Pons (tissue), 1 donor: ENCODE measurements at regions not wholly inside any gene's neighbourhood (a gene's known extent, or its start where the extent isn't known, plus 50 kb on each side); places are given as distances from the start of the nearest gene placed in this dataset.

Experiments
- DNase-seq: peaks from one replicate; pipeline ENCODE4 v3.0.0-alpha.2; 2016; ENCODE audit warnings: low spot score

- DNase-seq = no peak
Measured at GRCh38 chr4:163967263-163967662, 472.8 kb downstream of the TMA16 start.

- no peak for DNase-seq
Measured at GRCh38 chr4:163967710-163968109, 473.2 kb downstream of the TMA16 start.

DNA sequence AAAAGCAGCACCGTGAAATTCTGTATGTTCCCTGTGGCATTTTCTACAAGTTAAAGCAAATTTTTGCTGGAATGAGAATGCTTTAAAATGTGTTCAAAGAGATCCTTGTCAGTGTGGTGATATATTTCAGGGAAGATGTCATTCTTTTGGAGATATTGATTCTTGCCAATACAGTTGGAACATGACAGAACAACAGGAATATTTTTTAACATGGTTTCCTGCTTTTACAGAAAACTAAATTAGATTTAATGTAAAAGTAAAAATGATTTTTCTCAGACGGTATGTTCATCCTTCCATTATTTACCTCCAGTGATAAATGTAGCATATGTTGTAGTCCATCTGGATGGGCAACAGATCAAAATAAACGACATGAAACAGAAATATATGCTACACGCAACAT, 474.8 kb downstream of the TMA16 start:
- no peak for DNase-seq

DNA sequence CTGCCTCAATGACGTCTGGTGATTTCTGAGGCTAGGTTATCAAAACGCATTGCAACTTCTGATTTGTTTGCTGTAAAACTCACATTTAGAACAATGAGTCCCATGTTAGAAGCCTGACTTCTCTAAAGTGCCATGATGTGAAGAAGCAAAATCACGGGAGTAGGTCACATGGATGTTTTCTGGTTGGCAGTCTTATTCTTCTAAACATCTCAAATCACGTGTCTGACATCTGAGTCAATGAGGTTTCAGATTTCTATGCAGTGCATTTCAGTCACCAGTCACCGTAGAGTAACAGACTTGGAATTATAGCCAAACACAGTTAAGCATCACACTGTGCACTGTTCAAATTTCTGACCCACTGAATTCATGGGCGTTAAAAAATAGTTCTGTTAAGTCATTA, 482.1 kb downstream of the TMA16 start:
- DNase-seq = no peak

DNA sequence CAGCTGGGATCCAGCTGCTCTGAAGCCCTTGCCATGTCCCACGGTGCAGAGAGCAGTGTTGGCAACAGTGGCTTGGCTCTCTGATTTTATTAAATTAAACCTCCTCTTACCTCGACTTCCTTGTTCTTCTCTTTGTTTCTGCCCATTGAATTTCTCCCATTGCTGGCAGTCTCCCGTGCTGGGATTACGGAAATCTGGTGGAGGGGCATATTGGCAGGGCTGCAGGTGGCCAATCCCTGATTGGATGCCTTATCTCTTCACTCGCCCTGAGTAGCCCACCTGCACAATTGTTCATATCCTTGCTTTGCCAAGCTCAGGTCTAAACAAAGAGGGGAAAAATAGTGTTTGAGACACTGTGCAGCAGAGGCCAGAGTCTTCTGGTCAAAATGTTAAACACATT, 493.9 kb downstream of the TMA16 start:
- DNase-seq = no peak

- DNase-seq = peak; percentile 45
Measured at GRCh38 chr4:163988865-163989264, 494.4 kb downstream of the TMA16 start.

- DNase-seq = peak; percentile 38
Measured at GRCh38 chr4:163991298-163991865, 496.9 kb downstream of the TMA16 start.

- DNase-seq = no peak
Measured at GRCh38 chr4:164009435-164009834, 514.9 kb downstream of the TMA16 start.

DNA sequence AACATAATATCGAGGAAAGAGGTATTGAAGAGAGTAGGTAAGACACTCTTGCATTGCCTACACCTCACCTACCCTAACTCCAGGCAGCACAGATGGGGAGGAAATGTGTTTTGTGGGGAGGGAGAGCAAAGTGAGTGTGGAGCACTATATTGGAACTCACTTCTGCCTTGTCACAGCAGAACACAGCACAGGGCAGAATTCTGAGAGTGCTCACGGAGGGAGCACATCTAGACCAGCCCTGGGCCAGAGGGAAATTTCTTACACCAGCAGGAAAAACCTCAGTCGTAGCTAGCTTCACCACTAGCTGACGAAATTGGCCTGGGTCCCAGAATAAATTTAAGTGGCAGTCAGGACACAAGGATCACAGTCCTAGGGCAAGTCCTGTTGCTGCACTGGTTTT, 517.3 kb downstream of the TMA16 start:
- DNase-seq = no peak

GRCh38 chr4:164012396-164013027, 518.0 kb downstream of the TMA16 start:
- DNase-seq = no peak

DNA sequence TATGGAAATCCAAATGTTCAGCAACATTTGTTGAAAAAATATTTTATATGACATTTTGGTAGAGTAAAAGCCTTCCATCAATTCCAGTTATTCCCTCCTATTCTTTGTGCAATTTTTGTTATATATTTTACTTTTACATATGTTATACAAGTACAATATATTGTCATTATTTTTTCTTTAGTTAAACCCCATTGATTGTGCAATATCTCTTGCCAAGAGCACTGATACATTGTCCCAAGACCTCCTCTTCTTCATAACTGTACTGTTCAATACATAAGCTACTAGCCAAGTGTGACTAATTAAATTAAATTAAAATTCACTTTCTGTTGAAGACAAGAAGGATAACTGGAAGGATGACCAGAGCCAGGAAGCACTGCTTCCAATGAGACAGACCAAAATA, 527.5 kb downstream of the TMA16 start:
- DNase-seq = no peak

DNA sequence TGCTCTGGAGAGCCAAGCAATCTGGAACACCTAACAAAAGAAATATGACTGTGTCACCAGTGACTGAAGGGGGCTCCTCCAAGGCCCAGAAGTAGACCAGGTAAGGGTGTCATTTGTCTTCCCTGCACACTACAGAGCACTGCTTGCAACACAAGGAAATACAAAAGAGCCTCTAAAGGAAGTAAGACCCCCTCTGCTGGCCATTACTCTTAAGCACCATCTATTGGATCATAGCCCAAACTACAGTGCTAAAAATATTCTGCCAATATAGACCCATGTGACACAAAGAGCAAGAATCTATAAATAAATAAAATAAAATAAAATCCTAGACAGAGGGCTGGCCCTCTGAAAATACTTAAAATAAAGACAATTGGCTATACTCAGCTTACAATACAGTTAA, 528.7 kb downstream of the TMA16 start:
- DNase-seq = no peak

- no peak for DNase-seq
Measured at GRCh38 chr4:164027805-164028204, 533.3 kb downstream of the TMA16 start.

- no peak for DNase-seq
Measured at GRCh38 chr4:164039482-164039881, 545.0 kb downstream of the TMA16 start.

DNA sequence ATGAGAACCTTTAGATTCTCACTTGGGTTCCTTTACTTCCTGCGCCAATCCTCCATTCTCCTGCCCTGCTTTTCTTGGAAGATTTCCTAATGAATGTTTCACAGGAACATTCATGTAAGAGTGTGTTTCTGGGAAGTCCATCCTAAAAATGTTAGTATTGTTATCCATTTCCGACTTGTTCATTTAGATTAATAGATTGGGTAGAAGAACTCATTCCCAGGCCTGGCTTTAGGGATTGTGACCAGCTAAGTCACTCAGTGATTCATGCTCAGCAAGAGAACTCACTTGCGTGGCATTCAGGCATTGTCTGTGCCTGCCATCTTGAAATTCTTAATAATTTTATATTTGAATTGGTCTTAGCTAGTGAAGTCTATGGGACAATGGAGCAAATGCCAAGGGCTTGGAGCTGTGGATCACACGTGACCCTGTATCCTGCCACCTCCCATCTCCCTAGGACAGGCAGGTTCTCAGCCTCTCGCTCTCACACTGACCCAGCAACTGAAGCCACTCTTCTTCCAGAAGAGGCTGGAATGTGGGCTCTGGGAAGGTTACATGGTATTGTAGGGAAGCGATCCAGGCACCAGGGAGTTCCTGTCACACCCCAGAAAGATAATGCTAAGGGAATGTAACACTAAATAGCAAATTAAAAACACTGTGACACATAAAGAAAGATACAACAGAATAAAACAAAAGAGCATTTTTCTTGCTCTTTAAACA, 562.1 kb downstream of the TMA16 start:
- DNase-seq = peak; percentile 31

DNA sequence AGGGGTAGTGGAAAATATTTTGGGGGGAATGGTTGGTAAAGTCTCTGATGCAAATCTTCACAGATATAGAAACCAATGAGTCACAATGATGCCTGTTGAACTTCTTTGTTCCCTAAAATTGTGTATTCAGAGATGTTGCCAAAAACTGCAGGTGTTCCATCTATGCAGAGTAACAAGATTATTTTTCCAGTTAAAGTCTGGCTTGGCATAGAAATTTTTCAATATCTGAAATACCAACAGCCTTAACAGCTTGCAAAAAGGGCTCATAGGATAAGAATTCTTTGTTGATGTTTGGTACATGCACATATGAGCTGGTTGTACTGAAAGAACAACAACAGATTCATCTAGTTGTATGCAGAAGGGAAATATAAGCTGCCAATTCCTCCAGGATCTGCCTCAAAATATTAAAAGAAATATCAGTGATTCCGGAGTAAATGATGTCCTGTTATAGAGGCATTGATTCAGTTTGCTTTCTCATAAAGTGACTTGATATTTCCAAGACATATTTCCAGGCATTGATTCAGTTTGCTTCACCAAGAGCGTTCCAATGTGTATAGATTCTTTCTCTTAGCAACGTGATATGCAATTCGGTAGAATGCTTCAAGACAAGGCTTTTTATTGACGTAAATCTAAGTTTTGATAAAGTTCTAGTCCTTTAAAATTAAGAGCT, 564.4 kb downstream of the TMA16 start:
- peak; percentile 32 for DNase-seq

GRCh38 chr4:164060456-164060855, 566.0 kb downstream of the TMA16 start:
- DNase-seq = no peak

DNA sequence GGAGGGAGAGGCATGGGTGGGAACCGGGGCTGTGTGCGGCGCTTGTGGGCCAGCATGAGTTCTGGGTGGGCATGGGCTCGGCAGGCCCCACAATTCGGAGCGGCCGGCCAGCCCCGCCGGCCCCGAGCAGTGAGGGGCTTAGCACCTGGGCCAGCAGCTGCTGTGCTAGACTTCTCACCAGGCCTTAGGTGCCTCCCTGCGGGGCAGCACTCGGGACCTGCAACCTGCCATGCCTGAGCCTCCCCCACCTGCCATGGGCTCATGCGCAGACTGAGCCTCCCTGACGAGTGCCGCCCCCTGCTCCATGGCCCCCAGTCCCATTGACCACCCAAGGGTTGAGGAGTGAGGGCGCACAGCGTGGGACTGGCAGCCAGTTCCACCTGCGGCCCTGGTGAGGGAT, 573.9 kb downstream of the TMA16 start:
- DNase-seq = no peak

DNA sequence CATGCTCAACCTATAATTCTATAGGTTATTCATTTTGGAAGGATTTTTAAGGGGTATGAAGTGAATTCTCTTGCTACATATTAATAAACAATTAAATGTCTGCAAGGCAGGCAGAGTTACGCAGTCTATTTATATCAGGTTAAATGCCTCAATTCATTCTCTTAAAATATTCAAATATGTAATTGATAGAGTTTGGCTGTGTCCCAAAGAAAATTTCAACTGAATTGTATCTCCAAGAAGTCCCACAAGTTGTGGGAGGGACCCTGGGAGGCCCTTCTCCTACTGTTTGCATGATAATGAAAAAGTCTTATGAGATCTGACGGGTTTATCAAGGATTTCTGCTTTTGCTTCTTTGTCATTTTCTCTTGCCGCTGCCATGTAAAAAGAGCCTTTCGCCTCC, 576.1 kb downstream of the TMA16 start:
- no peak for DNase-seq

GRCh38 chr4:164081371-164081770, 586.9 kb downstream of the TMA16 start:
- DNase-seq = no peak

GRCh38 chr4:164081801-164082200, 587.3 kb downstream of the TMA16 start:
- DNase-seq = no peak

DNA sequence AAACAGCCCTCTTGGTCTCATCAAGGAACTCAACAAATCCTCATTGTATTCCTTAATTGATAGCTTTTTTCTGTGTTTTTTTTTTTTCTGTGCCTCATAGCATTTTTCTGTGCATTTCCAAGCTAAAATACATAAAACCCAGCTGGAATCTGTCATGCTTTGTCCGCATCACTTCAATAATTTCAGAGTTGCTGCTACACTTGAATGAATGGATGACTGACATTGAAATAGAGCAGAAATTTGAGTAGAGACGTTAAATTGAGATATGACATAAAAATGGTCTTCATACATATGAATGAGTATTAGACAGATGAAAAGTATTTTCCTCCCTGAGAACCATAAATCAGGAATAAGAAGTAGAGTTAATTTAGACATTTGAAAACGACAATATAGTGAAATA, 593.2 kb downstream of the TMA16 start:
- no peak for DNase-seq
